Left renal pelvis (tissue), 4 donors: ENCODE measurements at regions not wholly inside any gene's neighbourhood (a gene's known extent, or its start where the extent isn't known, plus 50 kb on each side); places are given as distances from the start of the nearest gene placed in this dataset.
"Not testable (repeated sequence)": the region's sequence is repeated elsewhere in the genome, so short reads cannot be mapped to it uniquely, and the experiment has no call there.

Experiments
- DNase-seq, 4 donors: peaks; one replicate each; pipeline ENCODE4 v3.0.0-alpha.2; 2013; ENCODE audit warnings: low read depth in 4 of 4, low spot score in 3 of 4

GRCh38 chr18:1618364-1618763 lies 713.7 kb downstream of the ADCYAP1 start:
- no peak for DNase-seq

- no peak for DNase-seq
These were observed 714.8 kb downstream of the ADCYAP1 start for GRCh38 chr18:1619507-1619906.

DNA sequence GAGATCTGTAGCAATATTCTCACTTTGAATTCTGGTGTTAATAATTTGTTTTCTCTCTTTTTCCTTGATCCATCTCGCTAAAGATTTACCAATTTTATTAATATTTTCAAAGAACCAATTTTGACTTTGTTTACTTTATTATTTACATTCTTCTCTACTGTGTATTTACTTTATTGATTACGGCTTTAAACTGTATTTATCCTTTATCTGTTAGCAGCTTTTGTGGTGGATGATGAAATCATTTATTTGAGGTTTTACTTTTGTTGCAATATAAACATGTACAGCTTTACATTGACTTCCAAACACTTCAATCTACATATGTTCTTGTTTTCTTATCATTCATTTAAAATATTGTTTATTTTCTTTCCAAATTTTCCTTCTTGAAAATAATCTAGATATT lies 719.9 kb downstream of the ADCYAP1 start:
- no peak for DNase-seq

DNA sequence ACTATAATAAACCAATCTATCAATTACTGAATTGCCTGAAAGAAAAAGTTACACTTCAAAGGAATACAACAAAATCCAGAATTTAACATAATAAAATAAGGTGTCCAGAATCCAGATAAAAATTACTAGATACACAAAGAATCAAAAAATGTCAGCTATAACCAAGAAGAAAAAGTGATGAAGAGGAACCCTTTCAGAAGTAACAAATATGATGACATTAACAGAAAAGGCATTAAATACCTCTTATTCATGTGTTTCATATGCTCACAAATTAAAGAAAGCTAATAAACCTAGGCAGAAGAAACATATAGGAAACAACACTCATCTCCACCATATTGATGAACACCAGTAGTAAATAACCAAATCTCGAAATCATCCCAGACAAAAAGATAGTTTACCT lies 722.8 kb downstream of the ADCYAP1 start:
- DNase-seq: no peak

DNA sequence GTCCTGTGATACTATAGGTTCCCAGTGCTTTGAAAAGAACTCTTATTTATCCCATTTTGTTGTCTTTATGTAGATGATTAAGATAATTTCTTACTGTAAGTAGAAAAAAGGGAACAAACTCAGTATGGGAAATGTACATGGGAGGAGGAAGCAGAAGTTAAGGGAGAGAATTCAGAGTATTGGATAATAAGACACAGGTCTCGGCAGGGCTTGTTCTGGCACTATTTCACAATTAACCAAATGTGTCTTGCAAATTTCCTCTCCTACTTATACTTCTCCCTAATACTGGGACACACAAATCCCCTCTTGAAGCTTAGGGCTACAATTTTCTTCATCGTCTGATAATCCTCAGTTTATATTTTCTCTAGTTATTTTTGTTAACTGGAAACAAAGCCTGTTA lies 744.0 kb downstream of the ADCYAP1 start:
- DNase-seq: no peak

GRCh38 chr18:1652018-1652417 lies 747.3 kb downstream of the ADCYAP1 start:
- no peak for DNase-seq

DNA sequence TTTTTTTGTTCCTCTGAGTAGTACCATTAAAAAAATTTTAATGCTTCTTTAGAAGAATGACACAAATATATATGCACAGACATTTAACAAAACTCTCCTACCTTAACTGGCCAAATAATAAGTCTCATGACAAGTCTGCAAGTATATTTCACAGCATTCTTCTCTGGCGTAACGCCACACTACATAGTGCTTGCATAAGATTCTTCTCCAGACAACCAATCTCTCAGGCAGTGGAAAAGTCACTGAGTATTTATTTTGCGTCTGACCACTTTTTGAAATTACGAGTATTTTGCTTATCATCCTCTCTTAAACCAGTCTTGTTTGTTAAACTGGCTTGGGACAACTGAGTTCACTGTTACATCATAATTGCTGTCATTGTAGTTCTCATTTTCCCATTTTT lies 749.2 kb downstream of the ADCYAP1 start:
- DNase-seq: no peak

DNA sequence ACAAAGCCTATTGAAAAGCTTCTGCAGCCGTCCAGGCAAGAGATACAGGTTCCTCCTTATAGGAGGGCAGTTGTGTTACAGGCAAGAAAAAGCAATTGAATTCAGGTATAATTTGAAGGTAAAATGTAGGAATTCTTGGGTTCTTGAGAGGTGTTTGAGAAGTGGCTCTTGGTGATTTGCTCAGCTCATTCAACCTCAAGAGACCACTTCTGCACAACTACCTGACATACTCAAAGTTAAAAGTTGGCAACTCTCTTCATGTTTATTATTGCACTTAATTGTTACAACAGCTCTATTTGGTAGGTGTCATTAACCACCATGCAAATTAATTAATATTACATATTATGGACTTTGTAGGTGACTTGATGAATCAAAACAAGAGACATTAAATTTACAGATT lies 753.2 kb downstream of the ADCYAP1 start:
- DNase-seq: no peak

DNA sequence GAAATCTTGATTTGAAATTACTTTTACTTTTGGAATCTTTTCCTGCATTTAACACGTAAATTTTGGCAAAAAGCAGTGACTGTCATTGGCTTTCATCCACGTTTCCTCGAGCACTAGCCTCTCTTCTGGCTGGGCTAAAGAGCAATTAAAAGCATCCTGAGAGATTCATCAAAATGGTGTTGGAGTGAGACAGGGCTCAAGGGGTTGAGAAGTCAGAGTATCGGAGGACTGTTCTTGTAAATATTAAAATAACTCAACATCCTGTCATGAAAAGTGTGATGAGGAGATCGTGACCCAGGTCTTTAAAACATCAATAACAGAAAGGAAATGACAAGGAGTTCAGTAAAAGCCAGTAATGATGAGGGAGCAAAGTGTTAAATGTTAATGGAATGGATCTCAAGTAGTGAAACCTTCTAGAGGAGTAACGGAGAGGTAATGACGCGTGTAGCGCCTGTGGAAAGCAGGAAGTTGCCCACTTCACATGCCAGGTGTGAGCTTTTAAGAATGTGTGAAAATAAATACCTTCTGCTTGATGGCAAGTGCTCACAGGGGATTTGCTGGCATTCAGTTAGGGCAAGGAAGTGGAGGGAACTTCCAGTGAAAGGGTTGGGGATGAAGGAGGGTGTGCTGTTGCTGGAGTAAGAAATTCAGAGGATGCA lies 754.4 kb downstream of the ADCYAP1 start:
- DNase-seq: peak in 3 of 4 donors; percentile 8 to 30 (median 12)

GRCh38 chr18:1663879-1664705 lies 759.4 kb downstream of the ADCYAP1 start:
- no peak for DNase-seq

- no peak for DNase-seq
These were observed 760.4 kb downstream of the ADCYAP1 start for GRCh38 chr18:1665079-1665478.

DNA sequence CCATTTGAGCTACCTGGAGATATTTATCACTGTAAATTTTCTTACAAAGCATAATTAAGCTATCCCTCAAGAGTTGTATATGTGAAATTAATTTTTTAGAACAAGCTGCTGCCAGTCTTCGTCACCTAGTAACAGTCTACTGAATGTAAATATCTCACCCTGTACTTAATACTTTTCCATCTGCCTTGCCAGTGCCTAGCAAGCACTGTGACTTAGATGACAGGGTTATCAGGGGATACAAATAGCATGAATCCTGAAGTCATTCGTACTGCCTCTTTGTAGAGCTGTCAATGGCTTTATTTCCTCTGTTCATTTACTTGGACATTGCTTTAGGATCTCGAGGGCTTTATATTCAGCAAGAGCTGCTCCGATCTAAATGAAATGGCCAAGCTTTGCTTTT lies 763.6 kb downstream of the ADCYAP1 start:
- DNase-seq: no peak

DNA sequence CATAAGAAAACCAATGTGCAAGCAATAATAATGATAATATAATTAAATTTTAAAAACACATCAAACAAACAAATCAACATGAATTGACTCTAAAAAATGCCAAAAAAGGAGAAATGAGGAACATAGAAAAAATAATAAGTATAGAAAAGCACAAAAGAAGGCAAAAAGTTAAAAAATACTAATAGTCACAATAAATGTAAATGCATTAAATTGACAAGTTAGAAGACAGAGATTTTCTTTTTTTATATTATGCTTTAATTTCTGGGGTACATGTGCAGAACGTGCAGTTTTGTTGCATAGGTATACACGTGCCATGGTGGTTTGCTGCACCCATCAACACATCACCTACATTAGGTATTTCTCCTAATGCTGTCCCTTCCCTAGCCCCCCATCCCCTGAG lies 767.0 kb downstream of the ADCYAP1 start:
- not testable (repeated sequence) for DNase-seq

GRCh38 chr18:1676387-1676786 lies 771.7 kb downstream of the ADCYAP1 start:
- DNase-seq: no peak

GRCh38 chr18:1680108-1680507 lies 775.4 kb downstream of the ADCYAP1 start:
- no peak for DNase-seq

DNA sequence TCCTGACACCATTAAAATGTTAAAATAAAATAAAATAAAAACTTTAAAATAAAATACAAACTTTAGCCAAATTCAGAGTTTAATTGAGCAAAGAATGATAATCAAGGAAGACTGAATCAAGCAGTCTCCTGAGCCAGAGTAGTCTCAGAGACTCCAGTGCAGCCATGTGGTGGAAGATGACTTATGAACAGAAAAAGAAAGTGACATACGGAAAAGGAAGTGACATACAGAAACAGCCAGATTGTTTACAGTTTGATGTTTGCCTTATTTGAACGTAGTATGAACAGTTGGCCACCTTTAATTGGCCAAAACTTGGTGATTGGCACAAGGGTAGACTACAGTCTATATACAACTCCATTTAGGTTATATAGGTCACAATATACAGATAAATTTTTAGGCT lies 787.2 kb downstream of the ADCYAP1 start:
- no peak for DNase-seq

GRCh38 chr18:1708006-1708405 lies 803.3 kb downstream of the ADCYAP1 start:
- no peak for DNase-seq

DNA sequence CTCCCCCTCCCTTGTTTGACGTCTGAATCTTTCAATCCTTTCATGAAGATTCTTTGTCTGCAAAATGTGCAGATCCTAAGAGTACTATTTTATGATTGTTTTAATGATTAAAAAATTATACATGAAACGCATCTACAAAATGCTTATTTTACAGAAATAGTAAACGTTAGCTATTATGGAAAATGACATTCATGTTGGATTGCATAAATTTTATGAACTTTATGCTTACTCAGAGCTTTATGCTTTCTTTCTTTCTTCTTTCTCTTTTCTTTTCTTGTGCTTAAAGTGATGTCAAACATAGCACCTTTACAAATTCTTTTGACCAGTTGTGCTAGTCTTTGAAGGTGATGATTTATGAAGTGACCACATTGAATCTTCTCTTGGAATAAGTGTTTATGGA lies 805.4 kb downstream of the ADCYAP1 start:
- no peak for DNase-seq

DNA sequence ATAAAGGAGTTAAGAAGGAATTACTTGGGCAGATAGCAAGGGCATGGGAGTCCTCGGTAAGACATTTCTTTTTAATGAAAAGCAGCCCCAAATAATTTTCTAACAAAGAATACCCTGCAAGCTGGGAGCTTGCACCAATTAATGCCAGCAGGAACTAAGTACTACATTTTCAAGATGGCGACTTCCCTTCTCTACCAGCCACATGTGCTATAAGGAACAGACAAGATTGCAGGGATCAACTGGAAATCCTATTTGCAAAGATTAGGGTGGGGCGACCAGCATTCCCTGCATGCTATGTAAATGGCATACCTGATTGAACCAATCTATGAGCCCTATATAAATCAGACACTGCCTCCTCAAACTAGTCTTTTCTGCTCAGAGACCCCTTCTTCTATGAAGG lies 827.5 kb downstream of the ADCYAP1 start:
- no peak for DNase-seq

DNA sequence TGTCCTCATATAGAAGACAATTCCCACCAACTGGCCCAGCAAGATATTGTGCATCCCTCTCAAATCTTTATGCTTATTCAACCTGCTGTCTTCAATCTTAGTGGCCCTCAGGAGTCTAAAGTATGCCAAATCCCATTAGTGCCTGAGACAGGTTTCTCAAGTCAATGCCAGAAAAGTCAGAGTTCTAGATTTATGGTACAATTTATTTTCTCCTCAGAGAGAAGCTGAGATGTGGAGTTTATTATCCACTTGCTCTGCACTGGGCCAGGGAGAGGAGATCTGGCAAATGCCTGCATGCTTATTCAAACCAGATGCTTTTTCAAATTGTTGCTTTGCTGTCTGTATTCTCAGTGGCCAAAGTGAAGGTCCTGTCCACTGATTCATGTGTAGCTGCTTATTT lies 825.2 kb downstream of the METTL4 start:
- DNase-seq: no peak

DNA sequence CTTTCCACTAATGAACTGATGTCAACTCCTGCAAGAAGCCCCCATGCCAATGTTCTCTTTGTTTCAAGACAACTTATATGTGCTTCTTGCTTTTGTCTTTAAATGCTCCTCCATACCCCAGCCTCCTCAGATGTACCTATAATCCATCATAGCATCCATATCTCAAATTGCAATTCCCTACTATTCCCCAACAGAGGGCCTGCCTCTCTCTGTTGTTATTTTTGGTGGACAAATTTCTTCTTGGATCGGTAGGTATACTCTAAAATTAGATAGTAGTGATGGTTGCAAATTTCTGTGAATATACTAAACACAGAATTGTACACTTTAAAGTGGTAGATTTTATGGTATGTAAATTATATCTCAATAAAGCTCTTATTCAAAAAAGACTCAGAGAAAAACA lies 820.1 kb downstream of the METTL4 start:
- DNase-seq: no peak

DNA sequence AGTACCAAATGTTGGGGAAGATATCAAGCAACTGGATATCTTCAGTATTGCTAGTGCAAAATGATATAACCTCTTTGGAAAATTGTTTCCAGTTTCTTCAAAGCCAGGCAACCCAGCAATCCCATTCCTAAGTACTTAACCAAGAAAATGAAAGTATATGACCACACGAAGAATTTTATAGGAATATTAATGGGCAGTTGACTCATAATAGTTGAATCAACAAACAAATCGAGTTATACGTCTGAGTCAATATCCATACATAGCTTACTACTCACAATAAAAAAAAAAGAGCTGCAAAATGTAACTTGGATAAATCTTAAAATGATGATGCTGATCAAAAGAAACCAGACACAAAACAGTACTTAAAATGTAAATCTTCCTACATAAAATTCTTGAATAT lies 810.4 kb downstream of the METTL4 start:
- no peak for DNase-seq
